ENCODE measurements at regions not wholly inside any gene's neighbourhood (a gene's known extent, or its start where the extent isn't known, plus 50 kb on each side); places are given as distances from the start of the nearest gene placed in this dataset.

DNA sequence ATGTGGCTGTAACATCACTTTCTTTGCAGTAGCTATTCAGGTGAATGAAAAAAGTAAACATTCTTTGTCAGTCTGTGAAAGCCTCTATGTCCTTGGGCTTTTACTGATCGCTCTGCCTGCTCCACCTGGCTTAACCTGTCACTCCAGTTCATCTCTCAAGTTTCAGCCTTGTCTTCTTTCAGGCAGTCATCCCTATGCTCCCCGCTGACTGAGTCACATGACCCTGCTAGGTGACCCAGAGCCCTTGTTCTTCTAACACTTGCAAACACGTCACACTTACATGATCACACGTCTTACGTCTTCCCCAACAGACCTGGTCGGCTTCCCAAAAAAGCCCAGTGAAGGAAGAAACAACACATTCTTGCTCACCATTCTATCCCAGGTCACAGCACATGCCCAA, 499.3 kb upstream of the TENM4 start:
- Histone ChIP-seq H3K36me3 (replicated peaks in 1 of 2) (no peaks in the 10 kb centered on the region), H3K4me1 (replicated peaks in 1 of 2) (no peaks in the 10 kb centered on the region), H3K27ac (no peak overlapping the region), H3K27me3 (no peaks in the 10 kb centered on the region), H3K9me3 (replicated peaks in 1 of 3) (no peaks in the 10 kb centered on the region), H3K4me3 (no peak overlapping the region)
- no peak for DNase-seq
- TF ChIP-seq, protein P1, sequence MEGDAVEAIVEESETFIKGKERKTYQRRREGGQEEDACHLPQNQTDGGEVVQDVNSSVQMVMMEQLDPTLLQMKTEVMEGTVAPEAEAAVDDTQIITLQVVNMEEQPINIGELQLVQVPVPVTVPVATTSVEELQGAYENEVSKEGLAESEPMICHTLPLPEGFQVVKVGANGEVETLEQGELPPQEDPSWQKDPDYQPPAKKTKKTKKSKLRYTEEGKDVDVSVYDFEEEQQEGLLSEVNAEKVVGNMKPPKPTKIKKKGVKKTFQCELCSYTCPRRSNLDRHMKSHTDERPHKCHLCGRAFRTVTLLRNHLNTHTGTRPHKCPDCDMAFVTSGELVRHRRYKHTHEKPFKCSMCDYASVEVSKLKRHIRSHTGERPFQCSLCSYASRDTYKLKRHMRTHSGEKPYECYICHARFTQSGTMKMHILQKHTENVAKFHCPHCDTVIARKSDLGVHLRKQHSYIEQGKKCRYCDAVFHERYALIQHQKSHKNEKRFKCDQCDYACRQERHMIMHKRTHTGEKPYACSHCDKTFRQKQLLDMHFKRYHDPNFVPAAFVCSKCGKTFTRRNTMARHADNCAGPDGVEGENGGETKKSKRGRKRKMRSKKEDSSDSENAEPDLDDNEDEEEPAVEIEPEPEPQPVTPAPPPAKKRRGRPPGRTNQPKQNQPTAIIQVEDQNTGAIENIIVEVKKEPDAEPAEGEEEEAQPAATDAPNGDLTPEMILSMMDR (IDR thresholded peaks at IDR 0.05) = no peak
- TF ChIP-seq POLR2A (IDR thresholded peaks at IDR 0.05) = no peak
- WGBS, 4 donors = 63 to 75% (median 67%) methylated on average over 6 of the region's 6 CpGs
- intact Hi-C loops (cut with DNase I) = no loop called here

DNA sequence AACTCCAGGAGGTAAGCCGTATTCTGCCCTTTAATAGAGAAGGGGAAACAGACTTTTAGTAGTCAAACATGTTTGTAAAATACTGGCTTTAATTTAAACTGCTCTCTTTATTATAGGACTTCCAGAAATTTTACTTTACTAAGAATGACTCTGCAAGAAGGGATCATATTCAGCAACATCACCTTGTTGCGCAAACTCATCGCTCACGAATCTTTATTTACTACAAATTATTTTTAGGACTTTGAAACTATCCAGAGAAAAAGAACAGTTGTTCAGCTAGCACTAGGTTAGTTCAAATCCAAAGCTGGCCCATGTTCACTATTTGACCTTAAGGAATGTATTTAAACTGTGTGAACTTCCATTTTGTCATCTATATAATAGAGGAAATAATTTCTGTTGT, 498.3 kb upstream of the TENM4 start:
- Histone ChIP-seq H3K9me3 (replicated peaks in 1 of 3) (no peaks in the 10 kb centered on the region), H3K27me3 (no peaks in the 10 kb centered on the region), H3K27ac (no peak overlapping the region), H3K36me3 (replicated peaks in 1 of 2) (no peaks in the 10 kb centered on the region), H3K4me1 (replicated peaks in 1 of 2) (no peaks in the 10 kb centered on the region), H3K4me3 (no peak overlapping the region)
- TF ChIP-seq, protein P1 (IDR thresholded peaks at IDR 0.05) = no peak
- no peak for TF ChIP-seq POLR2A (IDR thresholded peaks at IDR 0.05)
- intact Hi-C loops (cut with DNase I) = no loop called here
- DNase-seq = no peak
- 87 to 93% (median 90%) methylated on average over 4 of the region's 4 CpGs for WGBS, 4 donors

DNA sequence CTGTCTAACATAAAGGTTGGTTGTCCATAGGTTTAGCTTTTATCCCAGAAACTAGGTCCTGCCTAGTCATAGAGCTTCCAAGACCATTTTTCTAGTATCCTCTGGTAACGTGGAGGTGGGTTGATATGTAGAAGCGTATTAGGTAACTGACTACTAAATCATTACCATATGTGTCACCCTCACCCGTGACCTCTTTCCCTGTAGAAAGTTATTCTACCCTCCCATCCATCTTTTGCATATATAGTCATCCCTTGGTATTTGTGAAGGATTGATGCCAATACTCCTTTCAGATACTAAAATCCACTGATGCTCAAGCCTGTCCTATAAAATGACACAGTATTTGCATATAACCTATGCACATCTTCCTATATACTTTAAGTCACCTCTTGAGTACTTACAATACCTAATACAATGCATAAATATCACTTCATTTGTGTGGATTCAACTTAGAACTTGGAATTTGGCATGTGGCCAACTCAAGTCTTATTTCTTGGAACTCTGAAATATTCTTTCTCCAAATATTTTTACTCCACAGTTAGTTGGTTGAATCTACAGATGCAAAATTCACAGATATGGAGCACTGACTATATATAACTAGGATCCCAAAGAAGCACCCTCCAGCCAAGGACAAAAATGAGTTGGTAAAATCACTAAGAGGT, 497.0 kb upstream of the TENM4 start:
- Histone ChIP-seq H3K27me3 (no peaks in the 10 kb centered on the region), H3K4me3 (no peak overlapping the region), H3K27ac (no peak overlapping the region), H3K9me3 (replicated peaks in 1 of 3) (no peaks in the 10 kb centered on the region), H3K4me1 (replicated peaks in 1 of 2) (no peaks in the 10 kb centered on the region), H3K36me3 (replicated peaks in 1 of 2) (no peaks in the 10 kb centered on the region)
- WGBS, 4 donors = 80 to 88% (median 84%) methylated on average over 3 of the region's 3 CpGs
- intact Hi-C loops (cut with DNase I) = no loop called here
- TF ChIP-seq, protein P1 (IDR thresholded peaks at IDR 0.05) = no peak
- no peak for TF ChIP-seq POLR2A (IDR thresholded peaks at IDR 0.05)
- DNase-seq = no peak

DNA sequence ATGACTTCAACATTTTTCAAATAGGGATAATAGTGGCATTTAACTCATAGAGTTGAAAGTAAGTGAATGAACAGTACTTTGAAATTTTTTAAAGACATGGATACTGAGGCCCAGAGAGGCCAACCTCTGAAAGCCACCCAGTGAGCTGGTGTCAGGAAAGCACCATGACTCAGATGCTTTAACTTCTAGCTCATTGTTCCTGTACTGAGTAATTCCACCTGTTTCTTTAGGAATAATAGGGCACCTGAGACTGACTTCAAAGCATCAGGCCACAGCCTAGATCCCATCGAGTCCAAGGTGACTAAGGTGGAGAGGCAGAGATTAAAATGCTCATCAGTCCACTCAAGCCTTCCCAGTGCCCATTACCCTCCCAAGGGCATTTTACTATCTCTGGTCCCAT, 491.8 kb upstream of the TENM4 start:
- no peaks in the 10 kb centered on the region for H3K36me3 ChIP-seq (replicated peaks in 1 of 2)
- DNase-seq = no peak
- TF ChIP-seq POLR2A (IDR thresholded peaks at IDR 0.05) = no peak
- TF ChIP-seq, protein P1 (IDR thresholded peaks at IDR 0.05) = no peak
- WGBS, 4 donors = 73 to 88% (median 82%) methylated on average over 1 of the region's 1 CpG
- no peak overlapping the region for H3K27ac ChIP-seq
- intact Hi-C loops (cut with DNase I) = no loop called here
- H3K9me3 ChIP-seq (replicated peaks in 1 of 3) = no peaks in the 10 kb centered on the region
- no peak overlapping the region for H3K4me3 ChIP-seq
- no peaks in the 10 kb centered on the region for H3K4me1 ChIP-seq (replicated peaks in 1 of 2)
- H3K27me3 ChIP-seq = no peaks in the 10 kb centered on the region

Measured in adrenal gland (tissue), 9 donors.